ENCODE measurements at regions not wholly inside any gene's neighbourhood (a gene's known extent, or its start where the extent isn't known, plus 50 kb on each side); places are given as distances from the start of the nearest gene placed in this dataset.
"Not testable (repeated sequence)": the region's sequence is repeated elsewhere in the genome, so short reads cannot be mapped to it uniquely, and the experiment has no call there.

GRCh38 chr10:33478675-33479125, 144.2 kb upstream of the NRP1 start:
- DNase-seq (ENCODE audit: low read depth in 2 of 2): no peak

GRCh38 chr10:33478089-33478674, 143.7 kb upstream of the NRP1 start:
- no peak for DNase-seq (ENCODE audit: low read depth in 2 of 2)

- no peak for DNase-seq (ENCODE audit: low read depth in 2 of 2)
Measured at GRCh38 chr10:33477291-33478088, 143.0 kb upstream of the NRP1 start.

GRCh38 chr10:33476757-33477273, 142.3 kb upstream of the NRP1 start:
- DNase-seq (ENCODE audit: low read depth in 2 of 2): no peak

- no peak for DNase-seq (ENCODE audit: low read depth in 2 of 2)
Measured at GRCh38 chr10:33473688-33474087, 139.2 kb upstream of the NRP1 start.

- not testable (repeated sequence) for DNase-seq (ENCODE audit: low read depth in 2 of 2)
Measured at GRCh38 chr10:33468006-33468405, 133.5 kb upstream of the NRP1 start.

GRCh38 chr10:33465747-33466146, 131.3 kb upstream of the NRP1 start:
- DNase-seq (ENCODE audit: low read depth in 2 of 2): no peak

- no peak for DNase-seq (ENCODE audit: low read depth in 2 of 2)
Measured at GRCh38 chr10:33463011-33463410, 128.5 kb upstream of the NRP1 start.

GRCh38 chr10:33461295-33461640, 126.8 kb upstream of the NRP1 start:
- DNase-seq (ENCODE audit: low read depth in 2 of 2): no peak

GRCh38 chr10:33460505-33461294, 126.2 kb upstream of the NRP1 start:
- no peak for DNase-seq (ENCODE audit: low read depth in 2 of 2)

GRCh38 chr10:33459602-33460001, 125.1 kb upstream of the NRP1 start:
- no peak for DNase-seq (ENCODE audit: low read depth in 2 of 2)

GRCh38 chr10:33455029-33455428, 120.6 kb upstream of the NRP1 start:
- no peak for DNase-seq (ENCODE audit: low read depth in 2 of 2)

GRCh38 chr10:33454554-33454953, 120.1 kb upstream of the NRP1 start:
- no peak for DNase-seq (ENCODE audit: low read depth in 2 of 2)

- DNase-seq (ENCODE audit: low read depth in 2 of 2): no peak
Measured at GRCh38 chr10:33453081-33454025, 118.9 kb upstream of the NRP1 start.

GRCh38 chr10:33448421-33449140, 114.1 kb upstream of the NRP1 start:
- DNase-seq (ENCODE audit: low read depth in 2 of 2): no peak

GRCh38 chr10:33441561-33441960, 107.1 kb upstream of the NRP1 start:
- DNase-seq (ENCODE audit: low read depth in 2 of 2): no peak

- DNase-seq (ENCODE audit: low read depth in 2 of 2): no peak
Measured at GRCh38 chr10:33434933-33435332, 100.5 kb upstream of the NRP1 start.

GRCh38 chr10:33428682-33429081, 94.2 kb upstream of the NRP1 start:
- DNase-seq (ENCODE audit: low read depth in 2 of 2): no peak

- DNase-seq (ENCODE audit: low read depth in 2 of 2): no peak
Measured at GRCh38 chr10:33423154-33423529, 88.7 kb upstream of the NRP1 start.

GRCh38 chr10:33422471-33423153, 88.1 kb upstream of the NRP1 start:
- DNase-seq (ENCODE audit: low read depth in 2 of 2): no peak
